ENCODE measurements at regions not wholly inside any gene's neighbourhood (a gene's known extent, or its start where the extent isn't known, plus 50 kb on each side); places are given as distances from the start of the nearest gene placed in this dataset.
"Not testable (repeated sequence)": the region's sequence is repeated elsewhere in the genome, so short reads cannot be mapped to it uniquely, and the experiment has no call there.

DNA sequence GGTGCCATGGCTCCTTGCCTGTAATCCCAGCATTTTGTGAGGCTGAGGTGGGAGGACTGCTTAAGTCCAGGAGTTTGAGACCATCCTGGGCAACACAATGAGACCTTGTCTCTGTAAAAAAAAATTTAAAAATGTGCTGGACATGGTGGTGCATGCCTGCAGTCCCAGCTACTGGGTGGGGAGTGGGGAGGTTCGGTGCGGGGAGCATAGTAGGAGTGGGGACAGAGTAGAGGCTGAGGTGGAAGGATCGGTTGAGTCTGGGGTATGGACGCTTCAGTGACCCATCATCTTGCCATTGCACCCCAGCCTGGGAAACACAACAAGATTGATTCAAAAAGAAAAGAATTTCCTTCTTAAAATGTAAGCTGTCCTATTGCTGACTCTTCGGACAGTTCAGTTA is 1490.0 kb upstream of the GBE1 start:
- no peak for DNase-seq

DNA sequence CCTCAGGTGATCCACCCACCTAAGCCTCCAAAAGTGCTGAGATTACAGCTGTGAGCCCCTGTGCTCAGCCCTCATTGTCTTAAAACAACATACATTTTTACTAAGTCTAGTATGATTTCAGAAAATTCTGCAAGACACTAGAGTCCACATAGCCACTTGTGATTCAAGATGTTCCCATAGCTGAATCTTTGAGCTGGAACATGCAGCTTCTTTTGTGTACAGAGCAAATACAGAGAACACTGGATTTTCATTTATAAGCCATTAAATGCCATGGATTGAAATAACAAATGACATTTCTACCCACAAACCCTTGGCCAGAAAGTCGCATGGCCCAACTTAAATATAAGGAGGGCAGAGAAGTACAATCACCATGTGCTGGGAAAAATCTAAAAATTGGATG is 1489.2 kb upstream of the GBE1 start:
- no peak for DNase-seq

DNA sequence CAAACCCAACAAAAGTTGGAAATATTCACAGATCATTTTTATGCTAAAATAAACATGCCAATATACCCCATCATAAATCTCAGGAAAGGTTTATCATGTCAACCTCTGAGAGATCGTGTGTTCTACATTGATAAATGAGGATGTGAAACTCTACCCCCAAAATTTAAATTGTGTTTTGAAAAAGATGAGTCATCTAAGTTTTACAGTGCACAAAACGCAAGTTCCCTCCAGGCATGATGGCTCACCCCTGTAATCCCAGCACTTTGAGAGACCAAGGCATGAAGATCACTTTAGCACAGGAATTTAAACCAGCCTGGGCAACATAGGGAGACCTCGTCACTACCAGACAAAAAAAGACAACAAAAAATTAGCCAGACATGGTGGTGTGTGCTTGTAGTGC is 1487.0 kb upstream of the GBE1 start:
- DNase-seq = no peak

DNA sequence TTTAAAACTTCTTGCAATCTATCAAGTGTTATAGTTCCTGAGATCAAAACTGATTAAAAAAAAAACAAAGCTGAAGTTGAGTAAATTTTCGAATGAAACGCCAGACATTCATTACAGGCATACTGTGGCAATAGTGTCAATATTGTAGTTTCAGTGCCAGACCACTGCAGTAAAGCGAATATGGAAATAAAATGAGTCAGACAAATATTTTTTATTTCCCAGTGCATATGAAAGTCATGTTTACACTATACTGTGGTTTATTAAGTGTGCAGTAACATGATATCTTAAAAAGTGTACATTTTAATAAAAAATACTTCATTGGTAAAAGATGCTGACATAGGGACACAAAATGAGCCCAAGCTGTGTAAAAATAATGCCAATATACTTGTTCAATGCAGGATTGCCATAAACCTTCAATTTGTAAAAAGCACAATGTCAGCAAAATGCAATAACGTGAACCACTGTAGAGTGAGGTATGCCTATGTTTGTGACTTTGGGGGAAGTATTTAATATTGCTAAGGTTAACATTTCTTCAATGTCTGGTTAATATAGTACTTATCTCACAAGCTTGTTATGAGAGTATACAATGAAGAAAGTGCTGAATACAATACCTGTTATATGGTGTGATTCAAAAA is 1473.9 kb upstream of the GBE1 start:
- no peak for DNase-seq

DNA sequence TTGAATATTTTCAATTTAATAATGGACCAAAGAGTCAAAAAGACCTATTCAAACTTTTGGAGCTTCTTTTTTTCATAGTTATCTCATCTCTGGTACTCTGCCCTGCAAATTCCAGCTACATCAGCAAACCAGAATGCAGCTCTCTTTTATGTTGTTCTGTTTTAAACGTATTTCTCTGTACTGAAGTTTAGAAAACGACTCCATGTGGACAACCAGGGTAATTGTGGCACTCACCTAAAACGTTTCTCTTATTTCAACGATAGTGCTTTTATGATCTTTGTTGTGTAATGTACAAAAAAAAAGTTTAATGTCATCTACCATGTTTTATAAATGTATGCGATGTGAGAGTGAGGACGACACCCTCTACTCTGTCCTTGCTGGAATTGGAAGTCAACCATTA is 1472.3 kb upstream of the GBE1 start:
- DNase-seq = no peak

DNA sequence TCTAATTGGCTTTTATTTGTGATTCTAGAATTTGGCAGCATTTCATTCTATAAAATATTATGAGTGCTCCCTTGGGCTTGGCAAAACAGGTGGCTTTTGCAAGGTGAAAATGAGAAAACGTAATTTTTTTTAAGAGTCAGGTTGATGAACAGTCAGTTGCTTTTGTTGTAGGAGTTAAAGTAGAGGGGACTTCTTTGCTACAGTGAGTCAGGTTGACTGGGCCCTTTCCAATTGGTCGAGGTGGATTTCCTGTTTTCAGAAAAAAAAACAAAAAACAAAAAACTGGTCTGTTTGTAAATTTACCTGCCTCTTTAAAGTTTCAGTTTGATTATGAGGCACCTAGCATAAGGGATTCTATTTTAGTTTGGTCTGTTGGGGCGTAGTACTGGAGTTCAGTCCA is 1469.4 kb upstream of the GBE1 start:
- no peak for DNase-seq

DNA sequence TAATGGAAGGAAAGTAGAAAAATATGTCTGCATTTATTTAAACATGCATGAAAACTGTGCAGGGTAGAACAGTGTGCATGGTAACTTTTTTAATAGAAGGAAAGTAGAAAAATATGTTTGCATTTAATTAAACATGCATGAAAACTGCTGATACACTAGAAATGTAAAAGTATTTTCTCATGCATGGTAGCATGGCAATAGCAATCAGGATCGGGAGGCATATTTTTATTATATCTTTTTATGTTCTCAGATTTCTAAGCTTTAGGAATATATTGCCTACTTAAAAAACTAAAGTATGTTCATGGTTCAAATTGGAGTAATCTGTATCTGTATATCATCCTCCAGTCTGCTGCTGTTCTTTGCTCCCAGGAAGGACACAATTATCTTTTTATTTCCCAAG is 1468.9 kb upstream of the GBE1 start:
- DNase-seq = no peak

DNA sequence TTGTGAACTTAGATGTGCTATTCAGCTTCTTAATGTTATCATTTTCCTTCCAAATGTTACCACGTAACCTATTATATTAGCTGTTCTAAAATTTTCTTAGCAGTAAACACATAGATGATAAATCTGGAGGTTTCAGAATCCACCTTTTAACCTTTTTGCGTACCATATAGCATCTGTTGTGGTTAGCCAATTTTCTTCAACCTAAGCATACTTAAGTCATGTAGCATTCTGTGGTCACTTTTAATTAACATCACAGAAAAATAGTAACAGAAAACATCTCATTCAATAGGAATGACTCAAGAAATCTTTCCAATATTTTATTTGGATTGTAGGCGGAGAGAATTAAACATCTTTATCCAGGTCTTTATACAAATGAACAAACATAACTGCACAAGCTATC is 1465.3 kb upstream of the GBE1 start:
- DNase-seq = no peak

DNA sequence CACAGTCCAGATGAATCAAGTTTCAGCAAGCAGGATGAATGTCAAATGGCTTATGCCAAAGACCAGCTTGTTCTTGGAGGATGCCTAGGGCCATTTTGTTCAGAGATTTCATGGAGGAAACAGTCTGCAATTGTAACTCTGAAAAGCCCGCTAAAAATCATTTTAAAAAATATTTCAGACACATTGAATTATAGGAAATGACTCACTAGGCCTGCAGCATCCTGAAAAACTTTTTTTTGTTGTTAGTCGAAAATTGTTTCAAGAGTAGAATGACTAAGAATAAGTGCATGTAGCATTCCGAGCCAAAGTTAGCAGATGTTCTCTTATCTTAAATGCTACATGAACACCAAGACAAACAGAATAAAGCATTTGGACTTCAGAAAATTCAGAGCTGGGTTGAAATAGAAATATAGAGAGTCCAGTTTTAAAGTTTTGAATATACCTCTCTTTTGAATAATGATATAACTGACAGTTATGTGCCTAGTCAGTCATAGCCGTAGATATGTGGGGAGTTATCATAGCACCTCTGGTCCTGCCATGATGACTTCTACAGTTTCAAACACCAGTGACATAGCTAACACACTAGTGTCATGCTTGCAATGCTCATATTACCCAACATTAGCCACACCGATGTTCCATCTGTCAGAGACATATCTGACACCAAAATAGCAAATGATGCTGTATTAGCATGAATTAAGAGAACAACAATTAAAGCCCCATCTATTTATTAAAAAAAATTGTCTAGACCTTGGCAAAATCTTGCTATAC is 1462.8 kb upstream of the GBE1 start:
- DNase-seq = no peak

DNA sequence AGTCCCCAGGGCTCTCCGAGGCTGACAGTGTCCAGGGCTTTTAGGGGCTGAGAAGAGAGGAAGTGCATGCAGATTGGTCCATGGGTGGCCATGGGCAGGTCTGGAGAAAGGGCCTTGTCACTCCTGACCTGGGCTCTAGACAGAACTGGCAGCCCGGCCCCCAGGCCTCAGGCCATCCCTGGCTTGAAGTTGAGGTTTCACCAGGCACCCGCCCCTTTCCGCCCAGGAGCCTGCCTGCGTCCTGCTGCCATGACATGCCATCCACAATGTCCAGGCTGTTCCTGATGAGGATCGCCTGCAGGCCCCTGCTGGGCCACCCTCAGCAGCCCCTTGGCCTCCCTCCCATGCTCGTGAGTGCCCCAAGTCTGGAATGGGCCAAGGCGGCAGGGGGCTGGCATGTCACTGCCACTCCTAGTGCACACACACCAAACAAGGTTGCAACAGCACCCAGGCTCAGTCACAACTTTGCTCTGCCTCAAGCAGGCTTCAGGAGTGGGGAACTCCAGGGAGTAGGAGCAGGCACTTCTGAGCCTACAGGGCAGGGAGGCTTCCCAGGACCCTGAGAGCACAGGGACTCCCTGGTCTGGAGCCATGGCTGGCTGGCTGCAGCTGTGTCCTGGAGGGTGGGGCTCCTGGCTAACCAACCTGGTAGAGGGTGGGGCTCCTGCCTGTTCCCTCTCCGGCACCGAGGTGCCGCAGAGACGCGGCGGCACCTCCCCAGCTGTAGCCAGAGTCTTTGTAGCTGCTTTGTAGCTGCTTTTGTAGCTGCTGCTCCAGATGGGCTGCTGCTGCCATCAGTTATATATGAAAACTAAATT is 1457.1 kb upstream of the GBE1 start:
- no peak for DNase-seq

DNA sequence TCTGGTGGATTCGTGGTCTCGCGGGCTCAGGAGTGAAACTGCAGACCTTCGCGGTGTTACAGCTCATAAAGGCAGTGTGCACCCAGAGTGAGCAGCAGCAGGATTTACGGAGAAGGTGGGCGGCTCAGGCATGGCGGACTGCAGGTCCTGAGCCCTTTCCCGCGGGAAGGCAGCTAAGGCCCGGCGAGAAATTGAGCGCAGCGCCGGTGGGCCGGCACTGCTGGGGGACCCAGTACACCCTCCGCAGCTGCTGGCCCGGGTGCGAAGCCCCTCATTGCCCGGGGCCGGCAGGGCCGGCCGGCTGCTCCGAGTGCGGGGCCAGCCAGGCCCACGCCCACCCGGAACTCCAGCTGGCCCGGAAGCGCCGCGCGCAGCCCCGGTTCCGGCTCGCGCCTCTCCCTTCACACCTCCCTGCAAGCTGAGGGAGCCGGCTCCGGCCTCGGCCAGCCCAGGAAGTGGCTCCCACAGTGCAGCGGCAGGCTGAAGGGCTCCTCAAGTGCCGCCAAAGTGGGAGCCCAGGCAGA is 1456.2 kb upstream of the GBE1 start:
- DNase-seq = not testable (repeated sequence)

DNA sequence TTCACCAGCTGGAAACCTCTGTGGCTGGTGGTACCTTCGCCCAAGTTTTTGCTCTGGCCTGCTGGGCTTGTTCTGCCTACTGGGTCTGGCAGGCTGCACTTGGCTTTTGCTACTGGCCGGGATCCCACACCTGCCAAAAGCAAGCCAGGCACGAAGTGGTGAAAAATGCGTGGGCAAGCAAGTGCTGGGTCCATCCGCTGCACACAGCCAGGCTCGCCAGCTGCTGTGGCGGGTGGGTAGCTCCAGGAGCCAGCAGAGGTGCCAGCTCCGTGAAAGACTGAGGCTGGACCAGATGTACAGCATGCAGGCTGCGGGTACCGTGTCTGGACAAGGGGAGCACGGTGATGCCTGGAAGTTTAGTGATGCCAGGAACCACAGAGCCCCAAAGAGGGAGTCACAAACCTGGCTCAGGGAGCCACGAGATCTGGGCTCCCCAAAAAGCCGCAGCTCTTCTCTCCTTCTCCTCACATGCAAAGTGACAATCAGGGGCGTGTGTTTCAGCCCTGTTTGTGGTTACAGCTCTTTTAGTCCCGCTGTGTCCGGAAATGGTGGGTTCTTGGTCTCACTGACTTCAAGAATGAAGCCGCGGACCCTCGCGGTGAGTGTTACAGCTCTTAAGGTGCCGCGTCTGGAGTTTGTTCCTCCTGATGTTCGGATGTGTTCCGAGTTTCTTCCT is 1455.6 kb upstream of the GBE1 start:
- DNase-seq = no peak

DNA sequence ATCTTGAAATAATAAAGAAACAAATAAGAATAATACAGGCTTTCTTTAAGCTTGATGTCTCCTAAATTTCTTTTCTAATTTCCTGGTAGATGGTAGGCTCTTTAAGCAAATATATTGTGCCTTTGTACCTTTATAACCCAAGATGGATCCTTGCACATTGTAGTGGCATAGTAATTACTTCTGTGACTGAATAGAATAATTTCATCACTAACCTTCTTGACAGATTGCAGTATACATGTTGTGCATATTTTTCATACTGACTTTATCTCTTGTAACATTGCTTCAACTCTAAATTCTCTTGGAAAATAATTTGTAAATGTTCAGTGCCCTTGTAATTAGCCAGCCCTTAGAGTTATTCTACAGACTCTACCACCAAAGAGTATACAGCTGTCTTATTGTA is 1433.8 kb upstream of the GBE1 start:
- DNase-seq = no peak

DNA sequence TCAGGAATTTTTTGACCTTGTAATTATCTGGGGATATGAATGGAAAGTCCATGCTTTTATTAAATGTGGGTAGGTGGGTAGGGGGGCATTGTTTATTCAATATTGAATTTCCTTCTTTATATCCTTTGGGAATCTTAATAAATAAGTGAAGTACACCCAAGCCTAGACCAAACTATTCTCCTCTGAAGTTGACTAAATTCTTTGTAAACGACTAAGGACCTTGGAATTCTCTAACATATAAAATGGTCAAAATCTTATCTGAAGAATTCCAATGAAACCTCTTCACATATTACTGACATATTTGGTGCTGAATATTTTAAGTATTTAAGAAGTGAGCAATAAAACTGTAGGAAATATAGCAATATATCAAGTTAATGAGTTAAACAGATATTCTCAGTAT is 1432.1 kb upstream of the GBE1 start:
- DNase-seq = no peak

DNA sequence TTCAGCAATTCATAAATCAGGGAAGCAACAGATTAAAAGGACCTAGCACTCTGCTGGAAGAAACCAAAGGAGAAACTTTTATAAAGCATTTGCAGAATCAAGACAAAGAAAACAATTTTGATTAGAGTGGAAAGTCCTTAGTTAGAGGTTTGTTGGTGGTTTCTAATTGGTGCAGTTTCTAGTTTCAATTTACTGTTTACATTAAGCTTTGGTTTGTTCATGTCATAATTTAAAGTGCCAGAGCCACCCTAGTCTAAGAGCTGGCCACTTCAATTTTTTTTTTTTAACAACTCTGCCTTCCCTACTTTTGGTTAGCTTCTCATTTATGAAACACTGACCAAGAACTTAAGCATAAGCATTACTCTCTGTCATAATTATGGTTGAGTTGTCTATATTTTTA is 1428.2 kb upstream of the GBE1 start:
- no peak for DNase-seq

DNA sequence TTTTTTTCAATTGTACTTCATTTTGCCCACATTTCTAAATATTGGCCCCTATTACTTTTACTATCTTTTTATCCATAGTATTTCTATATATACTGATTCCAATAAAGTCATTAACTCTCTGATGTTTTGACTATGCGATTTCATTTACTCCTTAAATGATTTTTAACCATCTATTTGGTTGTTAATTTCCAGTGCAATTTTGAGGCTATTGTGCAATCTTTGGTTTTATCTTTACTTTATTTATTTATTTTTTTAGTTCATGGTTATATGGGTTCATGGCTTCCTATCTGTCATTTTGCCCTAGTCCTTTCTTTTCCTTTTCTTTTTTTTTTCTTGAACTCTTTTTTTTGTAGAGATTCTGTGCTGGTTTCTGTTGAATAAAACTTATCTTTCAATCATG is 1408.0 kb upstream of the GBE1 start:
- no peak for DNase-seq

DNA sequence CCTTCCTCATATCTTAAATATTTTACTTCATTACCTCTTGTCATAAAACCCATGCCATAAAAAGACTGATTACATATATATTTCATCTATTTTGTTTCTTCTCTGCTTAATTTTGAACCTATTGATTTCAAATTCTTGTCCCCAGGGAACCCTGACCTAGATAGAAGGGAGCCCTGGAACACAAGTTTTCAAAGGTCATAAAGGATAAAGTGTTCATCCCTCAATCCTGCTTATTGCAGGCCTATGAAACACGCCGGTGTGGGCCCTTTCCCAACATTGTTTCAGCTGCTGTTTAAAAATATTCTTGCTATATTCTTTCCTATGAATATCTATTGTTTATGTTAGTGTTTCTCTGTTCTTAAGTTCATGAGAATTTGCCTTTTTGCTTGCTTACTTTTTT is 1389.5 kb upstream of the GBE1 start:
- no peak for DNase-seq

DNA sequence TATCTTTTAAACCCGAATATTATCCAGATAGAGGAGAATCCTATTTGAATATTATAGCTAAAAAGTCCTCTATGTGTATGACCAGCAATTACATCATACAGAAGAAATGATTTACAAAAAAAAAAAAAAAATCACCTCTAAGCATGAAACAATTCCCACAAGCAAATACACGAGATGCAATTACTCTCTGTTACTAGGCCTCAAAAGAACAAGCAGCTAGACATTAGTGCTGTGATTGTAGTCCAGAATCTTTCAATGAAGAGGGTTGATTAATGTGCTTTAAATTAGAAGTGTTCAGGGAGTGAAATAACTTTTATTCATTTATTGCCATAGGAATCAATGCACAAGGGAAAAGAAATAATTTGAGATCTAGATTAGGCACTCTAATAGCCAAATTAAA is 1379.5 kb upstream of the GBE1 start:
- DNase-seq = no peak

DNA sequence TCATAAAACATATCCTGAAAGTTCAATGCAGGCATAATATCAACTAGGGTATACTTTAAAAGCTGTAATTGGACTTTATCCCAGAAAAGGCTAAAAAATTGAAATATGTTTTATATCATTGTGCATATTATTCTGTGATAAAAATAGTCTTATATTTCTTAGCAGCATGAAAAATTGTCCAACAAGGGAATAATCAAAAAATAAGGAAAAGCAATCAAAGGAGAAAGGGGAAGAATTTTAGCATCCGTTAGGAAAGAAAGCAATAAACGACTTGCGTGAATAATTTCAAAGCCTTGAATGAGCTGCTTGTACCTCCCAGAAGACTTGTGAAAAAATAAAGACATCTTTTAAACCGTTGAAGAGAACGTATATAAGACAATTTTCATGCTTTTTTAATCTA is 1369.8 kb upstream of the GBE1 start:
- no peak for DNase-seq

DNA sequence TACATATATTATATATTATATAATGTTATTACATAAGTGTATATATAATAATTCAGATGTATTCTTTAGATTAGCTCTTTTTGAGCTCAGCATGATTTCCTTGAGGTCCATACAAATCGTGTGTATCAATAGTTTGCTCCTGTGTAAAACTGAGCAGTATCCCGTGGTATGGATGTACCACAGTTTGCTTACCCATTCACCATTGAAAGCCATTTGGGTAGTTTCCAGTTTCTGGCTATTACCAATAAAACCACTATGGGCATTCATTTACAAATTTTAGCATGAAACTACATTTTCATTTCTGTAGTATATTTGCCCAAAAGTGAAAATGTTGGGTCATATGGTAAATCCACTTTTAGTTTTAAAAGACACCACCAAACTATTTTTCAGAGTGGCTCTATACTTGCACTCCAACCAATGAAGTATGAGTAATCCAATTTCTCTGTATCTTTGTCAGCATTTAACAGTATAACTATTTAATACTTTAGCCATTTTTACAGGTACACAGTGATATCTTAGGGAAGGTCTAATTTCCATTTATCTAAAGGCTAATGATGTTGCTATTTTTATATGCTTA is 1361.4 kb upstream of the GBE1 start:
- DNase-seq = no peak

DNA sequence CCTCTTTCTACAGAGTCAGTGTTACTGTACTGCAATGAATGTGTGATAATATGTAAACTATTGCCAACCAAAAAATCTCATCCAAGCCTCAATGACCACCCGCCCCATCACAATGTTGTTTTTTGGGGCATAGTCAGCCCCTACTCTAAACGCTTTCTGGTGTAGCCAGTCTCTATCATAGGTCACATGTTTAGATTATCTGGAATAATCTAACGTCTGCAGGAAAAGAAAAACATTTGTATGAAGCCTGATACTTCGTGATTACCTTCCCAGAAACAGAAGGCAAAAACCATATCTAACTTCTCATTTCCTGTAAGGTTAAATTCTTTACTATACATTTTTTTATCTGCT is 1331.8 kb upstream of the GBE1 start:
- DNase-seq = no peak

DNA sequence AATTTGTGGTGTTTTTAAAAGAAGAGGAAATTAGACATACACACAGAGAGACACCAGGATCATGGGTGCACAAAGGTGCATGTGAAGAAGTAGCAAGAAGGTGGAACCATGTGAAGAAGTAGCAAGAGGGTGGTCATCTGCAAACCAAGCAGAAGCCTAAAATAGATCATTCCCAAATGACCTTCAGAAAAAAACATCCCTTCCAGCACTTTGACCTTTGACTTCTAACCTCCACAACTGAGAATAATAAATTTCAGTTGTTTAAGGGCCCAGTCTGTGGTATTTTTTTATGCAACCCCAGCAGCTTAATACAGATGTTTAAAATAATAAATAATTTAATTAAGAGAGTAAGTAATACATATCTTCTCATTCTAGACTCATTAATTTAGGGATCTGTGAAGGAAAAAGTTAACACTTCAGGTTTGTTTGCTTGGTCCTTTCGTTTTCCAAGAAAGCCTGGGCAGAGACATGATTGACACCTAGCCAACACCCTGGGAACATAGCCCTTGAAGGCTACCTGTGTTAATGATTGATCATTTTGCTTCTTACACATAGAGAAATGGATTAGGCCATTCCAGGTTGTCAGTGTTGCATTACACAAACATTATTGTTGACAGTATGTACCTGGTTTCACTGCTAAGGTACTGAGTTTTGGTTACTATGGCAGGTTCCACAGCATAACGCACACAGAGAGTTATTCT is 1331.2 kb upstream of the GBE1 start:
- DNase-seq = no peak

All from DMS79 treated with DMSO at 0.1 percent for 48 hours (cell line).